ENCODE measurements at regions not wholly inside any gene's neighbourhood (a gene's known extent, or its start where the extent isn't known, plus 50 kb on each side); places are given as distances from the start of the nearest gene placed in this dataset.

- TF ChIP-seq CTCF (conservative IDR thresholded peaks at IDR 0.05; ENCODE audit: low read depth, low read length) (no peak), EZH2 (IDR thresholded peaks at IDR 0.05; ENCODE audit: borderline replicate concordance, low read depth, low read length, poor library complexity, severe bottlenecking) (no peak)
Observed at GRCh38 chr18:46310258-46310657, 206.1 kb downstream of the HAUS1 start.

Data from A673 (cell line).